Astrocyte of the spinal cord (primary cell): ENCODE measurements at regions not wholly inside any gene's neighbourhood (a gene's known extent, or its start where the extent isn't known, plus 50 kb on each side); places are given as distances from the start of the nearest gene placed in this dataset.

Source experiments
- DNase-seq: peaks from one replicate; pipeline ENCODE4 v3.0.0; 2011; ENCODE audit warnings: low read depth, low spot score
- H3K4me3 ChIP-seq: 2 replicates; pipeline ENCODE4 v1.5.1; 2011; ENCODE audit warnings: low read depth, mild to moderate bottlenecking, low read length, moderate library complexity
- in situ Hi-C: cut with HindIII; loops from 2 replicates; pipeline ENCODE4 v1.10.0; 2017; ENCODE audit warnings: low sequenced_read_pairs
- TF ChIP-seq, protein P1 (sequence below): IDR thresholded peaks from 2 replicates; pipeline ENCODE4 v1.5.1; 2012; ENCODE audit warnings: low read depth, mild to moderate bottlenecking, low read length, inconsistent platforms

DNA sequence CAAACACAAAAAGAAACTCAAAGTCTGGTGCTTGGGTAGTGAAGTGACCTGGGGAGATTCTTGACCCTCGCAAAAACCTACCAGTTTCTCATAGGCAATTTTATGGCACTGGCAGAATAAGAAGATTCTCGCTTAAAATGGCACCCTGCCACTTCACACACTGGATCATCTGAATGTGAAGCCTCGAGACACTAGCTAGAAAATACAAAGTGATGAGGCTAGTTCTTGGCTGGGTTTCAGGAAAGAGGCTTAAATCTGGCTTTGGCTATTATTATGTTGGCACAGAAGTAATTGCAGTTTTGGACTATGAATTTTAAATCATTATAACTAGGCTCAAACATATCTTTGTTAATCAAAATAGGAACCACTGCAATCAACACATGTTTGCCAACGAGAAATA lies 634.7 kb upstream of the BOD1L1 start:
- in situ Hi-C loops = no loop called here
- H3K4me3 ChIP-seq = no peak overlapping the region
- DNase-seq = no peak
- TF ChIP-seq, protein P1, sequence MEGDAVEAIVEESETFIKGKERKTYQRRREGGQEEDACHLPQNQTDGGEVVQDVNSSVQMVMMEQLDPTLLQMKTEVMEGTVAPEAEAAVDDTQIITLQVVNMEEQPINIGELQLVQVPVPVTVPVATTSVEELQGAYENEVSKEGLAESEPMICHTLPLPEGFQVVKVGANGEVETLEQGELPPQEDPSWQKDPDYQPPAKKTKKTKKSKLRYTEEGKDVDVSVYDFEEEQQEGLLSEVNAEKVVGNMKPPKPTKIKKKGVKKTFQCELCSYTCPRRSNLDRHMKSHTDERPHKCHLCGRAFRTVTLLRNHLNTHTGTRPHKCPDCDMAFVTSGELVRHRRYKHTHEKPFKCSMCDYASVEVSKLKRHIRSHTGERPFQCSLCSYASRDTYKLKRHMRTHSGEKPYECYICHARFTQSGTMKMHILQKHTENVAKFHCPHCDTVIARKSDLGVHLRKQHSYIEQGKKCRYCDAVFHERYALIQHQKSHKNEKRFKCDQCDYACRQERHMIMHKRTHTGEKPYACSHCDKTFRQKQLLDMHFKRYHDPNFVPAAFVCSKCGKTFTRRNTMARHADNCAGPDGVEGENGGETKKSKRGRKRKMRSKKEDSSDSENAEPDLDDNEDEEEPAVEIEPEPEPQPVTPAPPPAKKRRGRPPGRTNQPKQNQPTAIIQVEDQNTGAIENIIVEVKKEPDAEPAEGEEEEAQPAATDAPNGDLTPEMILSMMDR = no peak

DNA sequence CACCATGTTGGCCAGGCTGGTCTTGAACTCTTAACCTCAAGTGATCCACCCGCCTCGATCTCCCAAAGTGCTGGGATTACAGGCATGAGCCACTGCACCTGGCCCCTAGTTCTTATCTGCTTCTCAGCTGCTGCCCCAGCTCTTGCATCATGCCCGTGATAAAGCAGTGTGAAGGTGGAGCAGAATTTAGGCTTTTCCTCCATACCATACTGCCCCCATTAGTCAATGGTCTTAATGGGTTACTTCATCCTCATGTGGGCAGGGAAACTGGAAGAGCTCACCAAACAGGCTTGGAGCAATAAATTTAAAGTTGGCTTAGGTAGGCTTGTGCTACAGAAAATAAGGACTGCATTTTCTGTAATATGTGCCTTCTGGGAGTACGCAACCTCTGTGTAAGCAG lies 636.9 kb upstream of the BOD1L1 start:
- TF ChIP-seq, protein P1 = no peak
- in situ Hi-C loops = no loop called here
- no peak overlapping the region for H3K4me3 ChIP-seq
- no peak for DNase-seq

DNA sequence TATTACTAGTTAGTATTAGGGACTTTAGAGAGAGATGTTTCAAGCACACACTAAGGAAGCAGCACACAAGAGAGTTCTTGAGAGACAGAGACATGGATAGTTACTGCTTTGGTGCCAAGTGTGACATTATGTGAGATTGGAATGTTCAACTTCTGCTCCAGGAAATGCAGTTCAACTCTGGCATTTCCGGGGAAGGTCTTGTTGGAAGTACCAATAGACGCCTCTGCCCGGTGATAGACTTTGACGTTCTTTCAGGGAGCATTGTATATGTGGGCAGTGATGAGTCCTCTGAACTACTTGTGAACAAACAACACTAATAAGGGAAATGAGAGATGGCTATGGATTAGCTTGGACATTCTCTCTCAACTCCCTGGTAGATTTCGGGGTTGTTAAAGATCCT lies 638.1 kb upstream of the BOD1L1 start:
- no peak overlapping the region for H3K4me3 ChIP-seq
- in situ Hi-C loops = no loop called here
- TF ChIP-seq, protein P1 = no peak
- no peak for DNase-seq

DNA sequence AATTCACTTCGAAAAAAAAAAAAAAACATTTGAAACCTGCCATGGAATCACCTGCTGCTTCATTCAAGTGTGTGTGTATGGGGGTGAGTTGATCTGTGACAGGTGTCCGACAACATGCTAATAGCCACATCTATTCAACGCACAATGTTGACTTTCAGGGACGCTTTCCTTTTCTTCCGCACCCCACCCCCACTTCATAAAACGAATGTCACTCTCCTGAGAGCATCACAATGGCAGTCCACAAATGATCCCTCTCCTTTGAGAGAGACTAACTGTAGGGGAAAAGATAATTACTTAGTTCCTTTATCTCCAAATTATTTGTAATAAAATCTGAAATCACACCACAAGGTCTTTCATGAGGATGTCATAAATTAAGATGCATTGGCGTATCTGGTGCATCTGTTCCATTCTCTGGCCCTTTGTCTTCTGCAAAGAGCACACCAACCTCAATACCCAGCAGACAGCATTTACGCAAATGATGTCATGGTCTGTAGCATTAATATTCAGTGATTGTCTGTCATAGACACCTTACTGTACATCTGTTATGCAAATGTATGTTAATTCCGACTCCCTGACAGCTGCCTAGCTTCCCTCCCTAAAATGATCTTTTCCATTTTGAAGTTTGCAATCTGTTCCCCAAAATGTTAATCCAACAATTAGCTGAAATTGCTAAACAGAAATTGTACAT lies 640.0 kb upstream of the BOD1L1 start:
- in situ Hi-C loops = no loop called here
- TF ChIP-seq, protein P1 = no peak
- no peak overlapping the region for H3K4me3 ChIP-seq
- no peak for DNase-seq

DNA sequence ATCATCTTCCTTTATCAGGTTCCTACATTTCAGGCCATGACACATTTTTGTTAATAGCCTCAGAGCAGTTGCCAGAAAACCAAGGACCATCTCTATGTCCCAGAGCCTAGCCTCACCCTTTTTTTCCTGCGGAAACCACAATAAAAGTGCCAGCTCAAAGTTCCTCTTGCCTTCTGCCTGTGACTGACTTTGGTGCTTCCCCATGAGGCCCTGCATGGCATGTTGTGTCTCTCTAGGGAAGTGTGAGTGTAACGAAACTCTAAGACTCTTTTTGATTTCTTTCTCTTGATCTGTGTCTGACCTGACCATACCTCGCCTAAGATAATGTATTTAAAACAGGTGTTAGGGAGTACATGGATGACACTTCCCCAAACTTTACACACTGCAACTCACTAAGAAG lies 642.3 kb upstream of the BOD1L1 start:
- in situ Hi-C loops = no loop called here
- TF ChIP-seq, protein P1 = no peak
- no peak overlapping the region for H3K4me3 ChIP-seq
- no peak for DNase-seq

DNA sequence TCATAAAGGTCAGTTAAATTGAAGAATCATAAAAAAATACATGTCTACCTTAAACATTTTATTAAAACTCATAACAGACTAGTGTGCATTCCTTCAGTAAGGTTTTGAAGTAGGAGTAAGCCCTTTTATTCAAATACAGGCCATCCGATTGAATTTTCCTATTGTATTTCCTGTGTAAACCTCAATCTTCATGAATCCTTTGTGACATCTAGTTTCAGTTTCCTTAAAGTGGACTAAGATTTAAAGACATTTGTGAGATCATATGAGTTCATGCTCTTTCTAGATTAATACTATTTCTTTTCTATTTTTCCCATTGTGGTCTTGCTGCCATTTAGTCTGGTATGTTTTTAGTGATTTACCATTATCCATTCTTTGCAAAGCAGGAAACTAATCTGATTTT lies 644.7 kb upstream of the BOD1L1 start:
- in situ Hi-C loops = no loop called here
- no peak for DNase-seq
- TF ChIP-seq, protein P1 = no peak
- no peak overlapping the region for H3K4me3 ChIP-seq
